ENCODE measurements at regions not wholly inside any gene's neighbourhood (a gene's known extent, or its start where the extent isn't known, plus 50 kb on each side); places are given as distances from the start of the nearest gene placed in this dataset.

DNA sequence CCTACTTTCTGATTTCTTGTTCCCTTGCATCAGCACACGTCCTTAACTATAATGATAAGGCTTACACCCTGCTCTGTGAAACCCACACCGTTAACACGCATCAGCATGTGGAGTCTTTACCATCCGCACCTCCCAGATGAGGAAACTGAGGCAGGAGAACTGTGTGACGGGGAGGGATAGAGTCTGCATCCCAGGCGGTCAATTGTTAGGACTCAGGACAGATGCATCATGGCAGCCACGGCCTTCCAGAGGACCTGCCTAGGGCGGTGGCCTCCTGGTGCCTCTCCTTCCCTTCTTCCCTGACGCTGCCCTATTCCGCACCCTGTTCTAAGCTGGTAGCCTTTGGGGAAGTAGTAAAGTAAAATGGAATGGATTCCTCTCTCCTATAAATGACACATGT is 326.0 kb downstream of the TEX29 start:
- Histone ChIP-seq H3K27me3 (ENCODE audit: control insufficient read depth, insufficient read depth, low read length) (no peaks in the 10 kb centered on the region), H3K4me3 (ENCODE audit: low read depth, low read length) (no peak overlapping the region), H3K36me3 (ENCODE audit: control insufficient read depth, insufficient read depth, low read length) (no peaks in the 10 kb centered on the region)
- no peak for FAIRE-seq
- no peak for DNase-seq (ENCODE audit: low read depth)
- TF ChIP-seq, protein P1, sequence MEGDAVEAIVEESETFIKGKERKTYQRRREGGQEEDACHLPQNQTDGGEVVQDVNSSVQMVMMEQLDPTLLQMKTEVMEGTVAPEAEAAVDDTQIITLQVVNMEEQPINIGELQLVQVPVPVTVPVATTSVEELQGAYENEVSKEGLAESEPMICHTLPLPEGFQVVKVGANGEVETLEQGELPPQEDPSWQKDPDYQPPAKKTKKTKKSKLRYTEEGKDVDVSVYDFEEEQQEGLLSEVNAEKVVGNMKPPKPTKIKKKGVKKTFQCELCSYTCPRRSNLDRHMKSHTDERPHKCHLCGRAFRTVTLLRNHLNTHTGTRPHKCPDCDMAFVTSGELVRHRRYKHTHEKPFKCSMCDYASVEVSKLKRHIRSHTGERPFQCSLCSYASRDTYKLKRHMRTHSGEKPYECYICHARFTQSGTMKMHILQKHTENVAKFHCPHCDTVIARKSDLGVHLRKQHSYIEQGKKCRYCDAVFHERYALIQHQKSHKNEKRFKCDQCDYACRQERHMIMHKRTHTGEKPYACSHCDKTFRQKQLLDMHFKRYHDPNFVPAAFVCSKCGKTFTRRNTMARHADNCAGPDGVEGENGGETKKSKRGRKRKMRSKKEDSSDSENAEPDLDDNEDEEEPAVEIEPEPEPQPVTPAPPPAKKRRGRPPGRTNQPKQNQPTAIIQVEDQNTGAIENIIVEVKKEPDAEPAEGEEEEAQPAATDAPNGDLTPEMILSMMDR (IDR thresholded peaks at IDR 0.05; ENCODE audit: insufficient read depth, low read length, severe bottlenecking), result no peak

DNA sequence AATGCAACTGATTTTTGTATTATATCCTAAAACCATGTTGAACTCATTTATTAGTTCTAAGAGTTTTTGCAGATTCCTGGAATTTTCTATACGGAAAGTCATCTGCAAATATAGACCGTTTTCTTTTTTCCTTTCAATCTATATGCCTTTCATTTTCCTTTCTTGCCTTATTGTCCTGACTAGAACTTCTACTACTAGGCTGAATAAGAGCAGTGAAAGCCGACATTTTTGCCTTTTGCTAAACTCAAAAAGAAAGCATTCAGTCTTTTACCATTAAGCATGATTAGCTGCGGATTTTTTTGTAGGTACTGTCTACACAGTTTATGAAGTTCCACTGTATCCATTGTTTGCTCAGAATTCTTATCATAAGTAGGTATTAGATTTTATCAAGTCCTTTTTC is 328.4 kb downstream of the TEX29 start:
- no peak for FAIRE-seq
- no peaks in the 10 kb centered on the region for H3K27me3 ChIP-seq (ENCODE audit: control insufficient read depth, insufficient read depth, low read length)

DNA sequence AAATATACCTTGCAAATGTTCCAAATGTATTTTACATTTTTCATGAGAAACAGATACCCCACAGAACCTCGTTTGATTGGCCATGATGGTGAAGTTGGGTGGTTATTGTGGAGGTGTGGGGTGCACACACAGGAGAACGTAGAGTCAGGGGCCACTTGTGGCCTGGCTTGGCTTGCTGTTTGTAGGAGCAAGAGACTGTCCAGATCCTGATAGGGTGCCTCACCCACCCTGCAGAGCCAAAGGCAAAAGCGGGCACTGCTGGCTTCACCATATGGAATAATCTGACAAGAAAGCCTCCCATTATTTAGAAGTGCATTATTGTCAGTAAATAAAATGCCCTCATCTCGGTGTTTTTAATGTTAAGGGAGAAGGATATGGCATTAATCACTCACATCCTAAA is 330.2 kb downstream of the TEX29 start:
- Histone ChIP-seq H3K36me3 (ENCODE audit: control insufficient read depth, insufficient read depth, low read length) (no peaks in the 10 kb centered on the region), H3K4me3 (ENCODE audit: low read depth, low read length) (no peak overlapping the region), H3K27me3 (ENCODE audit: control insufficient read depth, insufficient read depth, low read length) (no peaks in the 10 kb centered on the region)
- DNase-seq (ENCODE audit: low read depth), result no peak
- no peak for FAIRE-seq
- TF ChIP-seq, protein P1 (IDR thresholded peaks at IDR 0.05; ENCODE audit: insufficient read depth, low read length, severe bottlenecking), result no peak

More for the DNA sequence above, 328.4 kb downstream of the TEX29 start:
- no peak for DNase-seq (ENCODE audit: low read depth)
- TF ChIP-seq, protein P1 (IDR thresholded peaks at IDR 0.05; ENCODE audit: insufficient read depth, low read length, severe bottlenecking), result no peak
- Histone ChIP-seq H3K36me3 (ENCODE audit: control insufficient read depth, insufficient read depth, low read length) (no peaks in the 10 kb centered on the region), H3K4me3 (ENCODE audit: low read depth, low read length) (no peak overlapping the region)

DNA sequence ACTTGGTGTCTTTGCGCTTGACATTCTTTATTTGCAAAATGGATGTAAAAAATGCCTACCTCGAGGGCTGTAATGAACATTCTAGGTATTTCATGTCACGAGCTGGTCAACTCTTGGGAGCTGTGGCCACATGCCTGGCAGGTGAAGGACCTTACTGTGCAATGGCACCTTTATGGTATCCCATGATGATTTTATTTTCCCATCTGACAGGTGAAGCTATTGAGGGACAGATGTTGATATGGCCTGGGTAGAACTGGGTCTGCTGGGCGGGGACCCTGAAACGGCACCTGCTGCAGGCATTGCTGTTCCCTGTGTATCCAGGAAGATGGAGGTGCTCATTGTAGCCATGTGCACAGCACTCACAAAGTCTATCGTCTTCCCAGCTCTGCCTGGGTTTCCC is 332.2 kb downstream of the TEX29 start:
- DNase-seq (ENCODE audit: low read depth) (no peak), FAIRE-seq (no peak)
- TF ChIP-seq, protein P1 (IDR thresholded peaks at IDR 0.05; ENCODE audit: insufficient read depth, low read length, severe bottlenecking), result no peak
- no peaks in the 10 kb centered on the region for H3K36me3 ChIP-seq (ENCODE audit: control insufficient read depth, insufficient read depth, low read length)
- no peak overlapping the region for H3K4me3 ChIP-seq (ENCODE audit: low read depth, low read length)
- no peaks in the 10 kb centered on the region for H3K27me3 ChIP-seq (ENCODE audit: control insufficient read depth, insufficient read depth, low read length)

DNA sequence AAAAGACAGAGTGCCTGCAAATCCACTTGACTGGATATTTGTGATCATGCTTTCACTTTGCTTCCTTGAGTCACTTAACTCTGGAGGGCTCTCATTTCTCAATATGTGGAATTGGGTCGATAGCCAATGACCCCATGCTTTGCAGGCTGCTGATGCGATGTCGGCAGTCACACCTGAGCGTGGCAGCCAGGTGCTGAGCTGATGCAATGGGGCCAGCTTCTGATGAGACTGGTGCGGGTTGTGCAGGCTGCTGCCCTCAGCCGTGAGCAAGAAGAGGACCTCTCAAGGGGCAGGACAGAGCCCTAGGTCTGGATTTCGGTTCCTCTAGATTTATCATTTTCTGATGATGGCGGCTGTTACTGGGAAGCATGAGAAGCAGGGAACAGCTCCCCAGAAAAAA is 334.1 kb downstream of the TEX29 start:
- no peaks in the 10 kb centered on the region for H3K27me3 ChIP-seq (ENCODE audit: control insufficient read depth, insufficient read depth, low read length)
- TF ChIP-seq, protein P1 (IDR thresholded peaks at IDR 0.05; ENCODE audit: insufficient read depth, low read length, severe bottlenecking), result no peak
- FAIRE-seq, result no peak
- DNase-seq (ENCODE audit: low read depth), result no peak
- no peaks in the 10 kb centered on the region for H3K36me3 ChIP-seq (ENCODE audit: control insufficient read depth, insufficient read depth, low read length)
- H3K4me3 ChIP-seq (ENCODE audit: low read depth, low read length), result no peak overlapping the region

DNA sequence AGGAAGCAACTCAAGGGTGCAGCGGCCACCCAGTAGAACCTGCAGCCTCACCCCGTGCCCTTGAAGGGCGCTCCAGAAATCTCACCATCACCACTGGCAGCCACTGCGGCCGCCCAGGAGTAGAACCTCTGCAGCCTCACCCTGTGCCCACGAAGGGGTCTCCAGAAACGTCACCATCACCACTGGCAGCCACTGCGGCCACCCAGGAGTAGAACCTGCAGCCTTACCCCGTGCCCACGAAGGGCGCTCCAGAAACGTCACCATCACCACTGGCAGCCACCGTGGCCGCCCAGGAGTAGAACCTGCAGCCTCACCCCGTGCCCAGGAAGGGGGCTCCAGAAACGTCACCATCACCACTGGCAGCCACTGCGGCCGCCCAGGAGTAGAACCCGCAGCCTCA is 336.0 kb downstream of the TEX29 start:
- Histone ChIP-seq H3K36me3 (ENCODE audit: control insufficient read depth, insufficient read depth, low read length) (no peaks in the 10 kb centered on the region), H3K27me3 (ENCODE audit: control insufficient read depth, insufficient read depth, low read length) (no peaks in the 10 kb centered on the region), H3K4me3 (ENCODE audit: low read depth, low read length) (no peak overlapping the region)
- DNase-seq (ENCODE audit: low read depth) (no peak), FAIRE-seq (no peak)
- TF ChIP-seq, protein P1 (IDR thresholded peaks at IDR 0.05; ENCODE audit: insufficient read depth, low read length, severe bottlenecking), result no peak

Data from bronchial epithelial cell (primary cell).